ENCODE measurements at regions not wholly inside any gene's neighbourhood (a gene's known extent, or its start where the extent isn't known, plus 50 kb on each side); places are given as distances from the start of the nearest gene placed in this dataset.
"Not testable (repeated sequence)": the region's sequence is repeated elsewhere in the genome, so short reads cannot be mapped to it uniquely, and the experiment has no call there.

DNA sequence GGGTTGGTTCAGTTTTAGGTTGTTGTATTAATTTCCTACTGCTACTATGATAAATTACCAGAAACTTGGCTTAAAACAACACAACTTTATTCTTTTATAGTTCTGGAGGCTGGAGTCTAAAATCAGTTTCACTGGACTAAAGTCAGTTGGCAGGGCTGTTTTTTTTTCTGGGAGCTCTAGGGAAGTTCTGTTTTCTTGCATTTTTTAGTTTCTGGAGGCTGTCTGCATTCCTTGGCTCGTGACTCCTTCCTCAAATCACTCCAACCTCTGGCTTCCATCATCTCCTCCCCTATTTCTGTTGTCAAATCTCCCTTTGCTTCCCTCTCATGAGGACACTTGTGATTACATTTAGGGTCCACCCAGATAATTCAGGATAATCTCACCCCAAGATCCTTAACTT, 51.3 kb upstream of the SUB1 start:
- no peak for DNase-seq (ENCODE audit: extremely low read depth, low read depth)

- DNase-seq (ENCODE audit: extremely low read depth, low read depth) = peak; percentile 84
Measured at GRCh38 chr5:32531885-32532520, 53.4 kb upstream of the SUB1 start.

GRCh38 chr5:32527321-32527720, 58.0 kb upstream of the SUB1 start:
- not testable (repeated sequence) for DNase-seq (ENCODE audit: extremely low read depth, low read depth)

DNA sequence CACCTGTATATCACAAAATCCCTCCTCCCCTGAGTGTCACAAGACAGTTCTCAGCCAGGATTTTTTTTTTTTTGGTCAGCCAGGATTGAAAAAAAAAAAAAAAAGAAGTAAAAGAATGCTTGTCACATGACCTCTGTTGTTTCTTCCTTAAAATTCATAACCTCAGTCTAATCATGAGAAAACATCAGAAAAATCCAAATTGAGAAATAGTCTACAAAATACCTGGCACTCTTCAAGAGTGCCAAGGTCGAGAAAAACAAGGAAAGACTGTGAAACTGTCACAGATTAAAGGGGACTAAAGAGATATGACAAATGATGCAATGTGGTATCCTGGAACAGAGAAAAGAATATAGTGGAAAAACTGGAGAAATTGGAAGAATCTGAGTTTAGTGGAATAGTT, 58.5 kb upstream of the SUB1 start:
- DNase-seq (ENCODE audit: extremely low read depth, low read depth) = no peak

- DNase-seq (ENCODE audit: extremely low read depth, low read depth) = peak; percentile 23
Measured at GRCh38 chr5:32523625-32524024, 61.7 kb upstream of the SUB1 start.

GRCh38 chr5:32522429-32523143, 62.8 kb upstream of the SUB1 start:
- DNase-seq (ENCODE audit: extremely low read depth, low read depth) = no peak

DNA sequence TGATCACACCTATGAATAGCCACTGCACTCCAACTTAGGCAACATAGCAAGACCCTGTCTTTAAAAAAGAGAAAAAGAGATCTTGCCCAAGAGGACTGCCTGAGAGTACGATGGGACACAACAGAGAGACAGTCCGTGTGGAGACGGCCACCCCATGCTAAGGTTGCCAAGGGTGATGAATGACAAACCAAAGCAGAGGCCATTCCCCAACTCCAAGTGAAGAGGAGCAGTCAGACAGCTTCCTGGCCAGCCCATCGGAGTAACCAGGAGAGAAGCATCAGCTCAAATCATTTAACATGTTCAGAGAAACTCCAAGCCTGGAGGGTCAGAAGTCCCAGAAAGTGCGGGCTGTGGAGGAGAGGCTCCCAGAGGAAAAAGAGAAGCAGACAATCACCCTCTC, 63.9 kb upstream of the SUB1 start:
- DNase-seq (ENCODE audit: extremely low read depth, low read depth) = no peak

- no peak for DNase-seq (ENCODE audit: extremely low read depth, low read depth)
Measured at GRCh38 chr5:32520972-32521371, 64.4 kb upstream of the SUB1 start.

DNA sequence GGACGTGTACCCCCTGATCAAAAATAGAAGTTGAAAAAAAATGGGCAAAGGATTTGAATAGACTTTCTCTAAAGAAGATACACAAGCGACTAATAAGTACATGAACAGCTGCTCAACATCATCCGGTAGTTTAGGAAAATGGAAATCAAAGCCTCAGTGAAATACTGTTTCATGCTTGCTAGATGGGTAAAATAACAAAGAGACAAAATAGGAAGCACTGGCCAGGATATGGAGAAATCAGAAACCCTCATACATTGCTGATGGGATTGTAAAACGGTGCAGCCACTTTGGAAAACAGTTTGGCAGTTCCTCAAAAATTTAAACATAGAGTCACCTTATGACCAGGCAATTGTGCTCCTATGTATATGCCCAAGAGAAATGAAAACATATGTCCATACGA, 65.0 kb upstream of the SUB1 start:
- DNase-seq (ENCODE audit: extremely low read depth, low read depth) = no peak

- DNase-seq (ENCODE audit: extremely low read depth, low read depth) = no peak
Measured at GRCh38 chr5:32519508-32519907, 65.8 kb upstream of the SUB1 start.

GRCh38 chr5:32514806-32515205, 70.3 kb upstream of the ZFR start:
- DNase-seq (ENCODE audit: extremely low read depth, low read depth) = no peak

DNA sequence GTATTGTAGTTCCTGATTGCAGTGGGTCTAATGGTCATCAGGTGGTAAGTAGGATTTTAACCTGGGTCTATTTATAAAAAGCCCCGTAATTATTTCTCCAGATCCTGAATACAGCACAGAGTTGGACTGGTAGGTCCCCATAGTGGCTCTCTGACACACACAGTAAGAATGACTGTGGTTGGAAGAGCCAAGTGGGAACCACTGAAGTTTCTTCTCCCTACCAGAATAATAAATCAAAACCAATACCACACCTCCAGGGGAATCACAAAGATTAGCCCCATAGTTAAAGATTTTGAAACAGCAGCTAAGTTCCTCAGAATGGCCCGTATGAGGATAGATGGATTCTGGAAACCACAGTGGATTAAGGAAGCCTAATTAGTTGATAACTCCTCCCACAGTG, 68.4 kb upstream of the ZFR start:
- DNase-seq (ENCODE audit: extremely low read depth, low read depth) = no peak

DNA sequence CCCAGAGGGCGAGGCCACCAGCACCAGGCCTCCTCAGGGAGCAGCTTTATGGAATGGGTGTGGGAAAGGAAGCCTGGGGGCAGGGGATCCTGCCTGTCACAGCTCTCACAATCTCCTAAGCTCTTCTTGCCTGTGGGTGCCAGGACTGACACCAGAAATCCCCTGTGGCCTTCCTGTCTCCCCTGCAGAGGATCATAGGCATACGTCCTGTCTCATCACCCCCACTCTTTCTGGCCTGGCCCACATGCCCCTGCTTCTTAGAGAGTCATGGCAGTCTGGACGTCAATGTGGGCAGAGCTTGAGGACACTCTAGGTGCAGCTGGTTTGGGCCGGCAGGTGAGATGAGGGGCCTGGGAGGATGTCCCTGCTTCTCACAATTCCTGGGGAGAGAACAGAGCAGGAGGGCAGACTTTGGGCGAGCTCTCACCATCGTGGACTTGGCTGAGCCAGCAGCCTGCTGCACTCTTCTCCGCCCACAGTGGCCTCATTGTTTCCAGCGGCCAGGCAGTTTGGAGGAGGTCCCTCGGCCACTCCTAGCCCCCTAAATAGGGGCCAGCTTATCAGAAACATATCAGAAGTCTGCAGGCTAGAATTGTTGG, 67.3 kb upstream of the ZFR start:
- DNase-seq (ENCODE audit: extremely low read depth, low read depth) = no peak

DNA sequence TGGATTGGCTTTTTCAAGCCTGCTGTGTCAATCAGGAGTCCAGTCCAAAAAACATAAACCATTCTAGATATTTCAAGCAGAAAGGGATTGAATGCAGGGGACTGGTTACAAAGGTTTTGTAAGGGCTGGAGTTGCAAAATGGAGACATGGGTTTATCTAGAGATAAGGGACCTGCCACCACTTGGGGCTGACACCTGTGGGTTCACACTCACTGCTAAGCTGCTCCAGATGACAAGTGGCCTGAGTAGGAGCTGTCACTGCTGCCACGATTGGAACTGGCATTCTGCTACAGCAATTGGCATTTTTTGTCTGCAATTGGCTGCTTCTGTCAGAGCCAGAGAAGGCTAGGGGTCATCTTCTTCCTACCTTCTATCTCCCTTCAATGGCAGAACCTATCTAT, 66.3 kb upstream of the ZFR start:
- no peak for DNase-seq (ENCODE audit: extremely low read depth, low read depth)

- DNase-seq (ENCODE audit: extremely low read depth, low read depth) = no peak
Measured at GRCh38 chr5:32508806-32509805, 64.6 kb upstream of the ZFR start.

- DNase-seq (ENCODE audit: extremely low read depth, low read depth) = no peak
Measured at GRCh38 chr5:32507738-32508434, 63.3 kb upstream of the ZFR start.

- DNase-seq (ENCODE audit: extremely low read depth, low read depth) = no peak
Measured at GRCh38 chr5:32506799-32507198, 62.3 kb upstream of the ZFR start.

GRCh38 chr5:32506201-32506661, 61.7 kb upstream of the ZFR start:
- no peak for DNase-seq (ENCODE audit: extremely low read depth, low read depth)

DNA sequence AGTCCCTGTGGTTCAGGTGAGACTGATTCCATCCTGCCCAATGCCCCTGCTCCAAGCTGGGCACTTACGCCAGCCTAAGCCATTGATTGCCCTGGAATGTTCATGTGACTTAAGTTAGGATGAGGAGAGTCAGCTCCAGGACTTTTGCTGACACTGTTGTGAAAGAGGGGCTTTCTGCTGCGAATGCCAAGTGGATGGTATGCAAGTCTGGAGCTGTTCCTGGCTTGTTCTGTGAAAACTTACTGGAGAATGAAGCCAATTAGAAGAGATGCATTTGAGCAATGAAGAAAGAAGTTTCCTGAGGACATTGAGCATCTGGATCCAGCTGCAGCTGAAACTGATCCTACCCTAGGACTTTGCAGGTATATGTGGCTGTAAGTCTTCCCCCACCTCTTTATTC, 61.2 kb upstream of the ZFR start:
- no peak for DNase-seq (ENCODE audit: extremely low read depth, low read depth)

- no peak for DNase-seq (ENCODE audit: extremely low read depth, low read depth)
Measured at GRCh38 chr5:32504989-32505596, 60.6 kb upstream of the ZFR start.
